IPS-18c (cell line): ENCODE measurements at regions not wholly inside any gene's neighbourhood (a gene's known extent, or its start where the extent isn't known, plus 50 kb on each side); places are given as distances from the start of the nearest gene placed in this dataset.
"Not testable (repeated sequence)": the region's sequence is repeated elsewhere in the genome, so short reads cannot be mapped to it uniquely, and the experiment has no call there.

Experiments
- H3K4me3 ChIP-seq: 2 replicates; pipeline ENCODE4 v1.7.0; 2013; ENCODE audit warnings: low read depth, mild to moderate bottlenecking, low read length, moderate library complexity; ENCODE audit not compliant: insufficient read depth
- H3K9me3 ChIP-seq: one replicate; pipeline ENCODE4 v1.6.1; 2013; ENCODE audit warnings: mild to moderate bottlenecking, low read length, moderate library complexity; ENCODE audit not compliant: control insufficient read depth, insufficient read depth

- H3K4me3 ChIP-seq = no peak overlapping the region
- no peaks in the 10 kb centered on the region for H3K9me3 ChIP-seq
Measured at GRCh38 chr19:20325151-20325550, 158.1 kb downstream of the ZNF486 start.

GRCh38 chr19:20321139-20321763 lies 154.2 kb downstream of the ZNF486 start:
- H3K9me3 ChIP-seq = no peaks in the 10 kb centered on the region

GRCh38 chr19:20320191-20320590 lies 153.2 kb downstream of the ZNF486 start:
- no peak overlapping the region for H3K4me3 ChIP-seq

More at GRCh38 chr19:20321139-20321763, 154.2 kb downstream of the ZNF486 start:
- no peak overlapping the region for H3K4me3 ChIP-seq

GRCh38 chr19:20318616-20319015 lies 151.6 kb downstream of the ZNF486 start:
- no peaks in the 10 kb centered on the region for H3K9me3 ChIP-seq
- H3K4me3 ChIP-seq = no peak overlapping the region

More at GRCh38 chr19:20320191-20320590, 153.2 kb downstream of the ZNF486 start:
- no peaks in the 10 kb centered on the region for H3K9me3 ChIP-seq

- H3K4me3 ChIP-seq = no peak overlapping the region
Measured at GRCh38 chr19:20315543-20315942, 148.5 kb downstream of the ZNF486 start.

GRCh38 chr19:20313894-20314293 lies 146.9 kb downstream of the ZNF486 start:
- H3K9me3 ChIP-seq = no peaks in the 10 kb centered on the region
- H3K4me3 ChIP-seq = no peak overlapping the region

More at GRCh38 chr19:20315543-20315942, 148.5 kb downstream of the ZNF486 start:
- no peaks in the 10 kb centered on the region for H3K9me3 ChIP-seq

DNA sequence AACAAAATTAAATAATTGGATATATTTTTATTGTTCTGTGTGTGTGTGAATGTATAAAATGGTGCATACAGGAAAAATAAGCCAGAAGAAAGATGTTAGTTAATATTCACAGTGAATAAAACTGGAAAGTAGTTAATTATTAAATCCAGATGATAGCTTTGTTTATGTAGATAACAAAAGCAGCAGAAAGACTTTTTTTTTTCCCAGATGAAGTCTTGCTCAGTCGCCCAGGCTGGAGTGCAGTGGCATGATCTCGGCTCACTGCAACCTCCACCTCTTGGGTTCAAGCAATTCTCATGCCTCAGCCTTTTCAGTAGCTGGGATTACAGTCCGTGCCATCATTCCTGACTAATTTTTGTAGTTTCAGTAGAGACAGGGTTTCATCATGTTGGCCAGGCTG lies 140.1 kb downstream of the ZNF486 start:
- Histone ChIP-seq H3K9me3 (no peaks in the 10 kb centered on the region), H3K4me3 (no peak overlapping the region)

GRCh38 chr19:20296314-20296713 lies 129.3 kb downstream of the ZNF486 start:
- H3K4me3 ChIP-seq, H3K9me3 ChIP-seq: not testable (repeated sequence)

- H3K4me3 ChIP-seq = no peak overlapping the region
- H3K9me3 ChIP-seq = no peaks in the 10 kb centered on the region
Measured at GRCh38 chr19:20294181-20294580, 127.2 kb downstream of the ZNF486 start.

GRCh38 chr19:20292520-20292919 lies 125.5 kb downstream of the ZNF486 start:
- H3K4me3 ChIP-seq, H3K9me3 ChIP-seq: not testable (repeated sequence)

- H3K4me3 ChIP-seq = no peak overlapping the region
- peaks cover 2% of the 10 kb centered on the region for H3K9me3 ChIP-seq
Measured at GRCh38 chr19:20289186-20289585, 122.2 kb downstream of the ZNF486 start.

GRCh38 chr19:20287070-20287469 lies 120.1 kb downstream of the ZNF486 start:
- no peak overlapping the region for H3K4me3 ChIP-seq
- peaks cover 2% of the 10 kb centered on the region for H3K9me3 ChIP-seq

DNA sequence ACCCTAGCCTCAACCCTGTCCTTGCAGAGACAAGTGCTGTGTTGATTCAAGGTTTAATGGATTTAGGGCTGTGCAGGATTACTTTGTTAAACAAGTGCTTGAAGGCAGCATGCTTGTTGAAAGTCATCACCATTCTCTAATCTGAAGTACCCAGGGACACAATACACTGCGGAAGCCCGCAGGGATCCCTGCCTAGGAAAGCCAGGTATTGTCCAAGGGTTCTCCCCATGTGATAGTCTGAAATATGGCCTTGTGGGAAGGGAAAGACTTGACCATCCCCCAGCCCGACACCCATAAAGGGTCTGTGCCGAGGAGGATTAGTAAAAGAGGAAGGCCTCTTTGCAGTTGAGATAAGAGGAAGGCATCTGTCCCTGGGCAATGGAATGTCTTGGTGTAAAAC lies 118.9 kb downstream of the ZNF486 start:
- not testable (repeated sequence) for H3K9me3 ChIP-seq, H3K4me3 ChIP-seq

GRCh38 chr19:20279516-20279915 lies 112.5 kb downstream of the ZNF486 start:
- Histone ChIP-seq H3K9me3 (peaks cover under 1% of the 10 kb centered on the region), H3K4me3 (no peak overlapping the region)

DNA sequence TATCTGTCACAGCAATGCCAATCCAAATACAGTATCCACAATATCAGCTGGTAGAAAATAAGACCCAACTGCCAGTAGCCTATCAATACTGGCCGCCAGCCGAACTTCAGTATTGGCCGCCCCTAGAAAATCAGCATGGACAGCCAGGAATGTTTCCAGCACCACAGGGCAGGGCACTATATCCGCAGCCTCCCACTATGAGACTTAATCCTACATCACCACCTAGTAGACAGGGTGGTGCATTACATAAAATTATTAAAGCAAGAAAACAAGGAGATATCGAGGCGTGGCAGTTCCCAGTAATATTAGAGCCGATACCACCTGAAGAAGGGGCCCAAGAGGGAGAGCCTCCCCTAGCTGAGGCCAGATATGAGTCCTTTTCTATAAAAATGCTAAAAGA lies 111.3 kb downstream of the ZNF486 start:
- H3K9me3 ChIP-seq = no peaks in the 10 kb centered on the region

DNA sequence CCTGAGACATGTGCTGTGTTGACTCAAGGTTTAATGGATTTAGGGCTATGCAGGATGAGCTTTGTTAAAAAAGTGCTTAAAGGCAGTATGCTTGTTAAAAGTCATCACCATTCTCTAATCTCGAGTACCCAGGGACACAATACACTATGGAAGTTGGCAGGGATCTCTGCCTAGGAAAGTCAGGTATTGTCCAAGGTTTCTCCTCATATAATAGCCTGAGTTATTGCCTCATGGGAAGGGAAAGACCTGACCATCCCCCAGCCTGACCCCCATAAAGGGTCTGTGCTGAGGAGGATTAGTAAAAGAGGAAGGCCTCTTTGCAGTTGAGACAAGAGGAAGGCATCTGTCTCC lies 109.7 kb downstream of the ZNF486 start:
- not testable (repeated sequence) for H3K9me3 ChIP-seq, H3K4me3 ChIP-seq

More for the DNA sequence above, 111.3 kb downstream of the ZNF486 start:
- H3K4me3 ChIP-seq = no peak overlapping the region

- H3K9me3 ChIP-seq = no peaks in the 10 kb centered on the region
Measured at GRCh38 chr19:20276011-20276731, 109.2 kb downstream of the ZNF486 start.

GRCh38 chr19:20273951-20274570 lies 107.0 kb downstream of the ZNF486 start:
- no peaks in the 10 kb centered on the region for H3K9me3 ChIP-seq
- H3K4me3 ChIP-seq = no peak overlapping the region

More at GRCh38 chr19:20276011-20276731, 109.2 kb downstream of the ZNF486 start:
- no peak overlapping the region for H3K4me3 ChIP-seq
